ENCODE measurements at regions not wholly inside any gene's neighbourhood (a gene's known extent, or its start where the extent isn't known, plus 50 kb on each side); places are given as distances from the start of the nearest gene placed in this dataset.

- no peak for TF ChIP-seq CTCF (IDR thresholded peaks at IDR 0.05; ENCODE audit: extremely low read depth in 1 of 2, insufficient read depth in 1 of 2, low read depth in 1 of 2, low read length in 2 of 2)
- TF ChIP-seq POLR2AphosphoS5 (IDR thresholded peaks at IDR 0.05; ENCODE audit: insufficient read depth, low read depth, low read length) = no peak
- TF ChIP-seq EZH2 (IDR thresholded peaks at IDR 0.05; ENCODE audit: borderline replicate concordance, low read depth, low read length, severe bottlenecking) = no peak
- no peak for TF ChIP-seq POLR2A (IDR thresholded peaks at IDR 0.05; ENCODE audit: low read depth, low read length)
Observed at GRCh38 chrX:15952212-15952611, 97.6 kb upstream of the AP1S2 start.
